ENCODE measurements at regions not wholly inside any gene's neighbourhood (a gene's known extent, or its start where the extent isn't known, plus 50 kb on each side); places are given as distances from the start of the nearest gene placed in this dataset.
"Not testable (repeated sequence)": the region's sequence is repeated elsewhere in the genome, so short reads cannot be mapped to it uniquely, and the experiment has no call there.

DNA sequence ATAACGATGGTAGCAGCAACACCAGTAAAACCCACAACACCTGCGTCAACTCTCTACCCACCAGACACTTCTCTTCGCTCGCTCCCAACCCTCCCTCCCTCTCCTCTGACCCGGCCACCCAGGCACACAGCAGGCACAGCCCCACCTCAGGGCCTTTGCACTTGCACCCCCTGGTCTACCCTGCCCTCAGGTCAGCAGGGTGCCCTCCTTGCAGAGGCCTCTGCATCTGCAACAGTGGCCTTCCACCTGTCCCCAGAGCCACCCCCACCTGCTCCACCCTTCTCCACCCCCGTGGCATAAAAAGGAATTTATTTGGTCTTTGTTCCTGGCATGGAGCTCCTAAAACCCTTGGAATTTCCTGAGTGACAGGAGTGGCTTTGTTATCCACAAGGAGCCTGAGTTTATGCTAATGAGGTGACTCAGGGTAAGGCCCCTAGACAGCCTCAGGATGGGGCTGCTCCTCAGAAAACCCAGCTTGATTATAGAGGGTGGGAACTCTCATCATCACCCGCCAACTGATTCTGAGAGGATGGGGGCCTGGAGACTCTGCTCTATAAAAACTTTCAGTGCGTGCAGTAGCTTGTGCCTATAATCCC, 88.1 kb downstream of the KCNJ18 start:
- H3K27me3 ChIP-seq (replicated peaks in 1 of 7); H3K4me1 ChIP-seq; H3K27ac ChIP-seq; intact Hi-C loops (cut with DNase I; ENCODE audit: low total_unique reads); H3K4me3 ChIP-seq; H3K9me3 ChIP-seq; H3K36me3 ChIP-seq: not testable (repeated sequence)
- DNase-seq = peak; percentile 70
- WGBS, 5 donors = 55 to 85% (median 72%) methylated on average over 4 to 7 of the region's 8 CpGs

DNA sequence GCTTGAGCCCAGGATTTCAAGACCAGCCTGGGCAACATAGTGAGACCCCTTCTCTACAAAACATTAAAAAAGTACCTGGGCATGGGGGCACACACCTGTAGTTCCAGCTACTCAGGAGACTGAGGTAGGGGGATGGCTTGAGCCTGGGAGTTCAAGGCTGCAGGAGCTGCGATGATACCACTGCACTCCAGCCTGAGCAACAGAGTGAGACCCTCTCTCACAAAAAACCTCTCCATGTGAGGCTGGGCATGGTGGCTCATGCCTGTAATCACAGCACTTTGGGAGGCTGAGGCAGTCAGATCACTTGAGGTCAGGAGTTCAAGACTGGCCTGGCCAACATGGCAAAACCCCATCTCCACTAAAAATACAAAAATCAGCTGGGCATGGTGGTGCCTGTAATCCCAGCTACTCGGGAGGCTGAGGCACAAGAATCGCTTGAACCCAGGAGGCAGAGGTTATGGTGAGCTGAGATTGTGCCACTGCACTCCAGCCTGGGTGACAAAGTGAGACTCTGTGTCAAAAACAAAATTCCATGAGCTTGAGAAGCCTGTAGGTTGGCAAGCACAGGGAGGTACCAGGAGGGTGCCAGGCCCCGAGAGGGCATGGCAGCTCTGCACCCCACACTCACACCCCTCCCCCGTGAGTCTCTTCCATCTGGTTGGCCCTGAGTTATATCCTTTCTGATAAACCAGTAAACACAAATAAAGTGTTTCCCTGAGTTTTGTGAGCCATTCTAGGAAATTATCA, 88.8 kb downstream of the KCNJ18 start:
- H3K27ac ChIP-seq; DNase-seq; intact Hi-C loops (cut with DNase I; ENCODE audit: low total_unique reads); H3K4me1 ChIP-seq; H3K9me3 ChIP-seq; H3K4me3 ChIP-seq; H3K27me3 ChIP-seq (replicated peaks in 1 of 7); H3K36me3 ChIP-seq: not testable (repeated sequence)
- WGBS, 5 donors = 52 to 78% (median 58%) methylated on average over 5 of the region's 5 CpGs

DNA sequence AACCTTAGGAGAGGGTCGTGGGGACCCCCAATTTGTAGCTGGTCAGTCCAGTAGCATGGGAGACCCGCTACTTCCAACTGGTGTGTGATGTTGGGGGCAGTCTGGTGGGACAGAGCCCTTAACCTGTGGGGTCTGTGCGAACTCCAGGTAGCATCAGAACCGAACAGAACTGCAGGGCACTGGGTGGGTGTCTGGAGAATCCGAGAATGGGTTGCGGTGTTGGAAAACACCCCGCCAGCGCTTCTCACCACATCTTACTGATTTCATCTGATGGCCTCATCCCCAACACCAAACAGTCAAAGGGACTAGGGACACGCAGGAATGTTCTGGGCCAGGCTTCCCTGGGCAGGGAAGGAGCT, 89.3 kb downstream of the KCNJ18 start:
- intact Hi-C loops (cut with DNase I; ENCODE audit: low total_unique reads); H3K27me3 ChIP-seq (replicated peaks in 1 of 7); H3K4me3 ChIP-seq; H3K4me1 ChIP-seq; DNase-seq; H3K36me3 ChIP-seq; H3K27ac ChIP-seq; H3K9me3 ChIP-seq: not testable (repeated sequence)
- 57 to 66% (median 60%) methylated on average over 8 to 9 of the region's 9 CpGs for WGBS, 5 donors

DNA sequence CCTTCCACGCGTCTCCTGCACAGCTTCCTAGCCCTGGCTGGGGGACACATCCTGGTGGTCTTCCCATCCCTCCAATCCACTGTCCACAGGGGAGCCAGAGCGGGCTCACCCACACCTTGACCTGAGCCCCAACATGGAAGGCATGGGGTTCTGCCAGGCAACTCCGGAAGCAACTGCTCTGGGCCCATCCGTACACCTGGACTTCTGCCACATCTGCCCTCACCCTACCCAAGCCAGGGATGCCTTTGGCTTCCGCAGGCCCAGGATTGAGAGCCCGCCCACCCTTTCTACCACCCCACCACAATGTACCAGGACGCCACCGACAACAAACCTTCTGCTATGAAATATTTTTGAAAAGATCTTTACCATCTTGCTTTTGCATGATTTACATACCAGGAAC, 89.8 kb downstream of the KCNJ18 start:
- H3K27ac ChIP-seq; H3K4me3 ChIP-seq; H3K4me1 ChIP-seq; DNase-seq; intact Hi-C loops (cut with DNase I; ENCODE audit: low total_unique reads); H3K36me3 ChIP-seq; H3K27me3 ChIP-seq (replicated peaks in 1 of 7); H3K9me3 ChIP-seq: not testable (repeated sequence)
- WGBS, 5 donors = 73 to 94% (median 75%) methylated on average over 4 to 9 of the region's 9 CpGs; no CpG with 5 or more reads in 1 of the 5 donors

DNA sequence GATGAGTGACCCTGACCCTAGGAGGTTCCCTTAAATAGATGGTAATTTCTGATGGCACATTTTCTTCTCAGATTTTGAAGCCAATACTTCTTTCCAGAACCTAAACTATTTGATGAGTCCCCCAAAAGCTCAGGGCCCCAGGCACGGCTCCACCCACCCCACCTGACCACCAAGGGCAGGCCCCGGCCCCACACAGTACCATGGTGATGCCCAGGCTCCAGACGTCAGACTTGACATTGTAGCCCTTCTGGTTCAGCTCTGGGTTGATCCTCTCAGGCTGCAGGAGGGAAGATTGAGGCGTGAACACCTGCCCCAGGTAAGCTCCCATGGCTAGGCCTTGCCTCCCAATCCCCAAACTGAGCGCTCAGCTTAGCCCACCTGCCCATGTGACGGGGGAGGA, 90.3 kb downstream of the KCNJ18 start:
- 79 to 88% (median 82%) methylated on average over 5 to 6 of the region's 6 CpGs for WGBS, 5 donors
- H3K9me3 ChIP-seq = not testable (repeated sequence)

DNA sequence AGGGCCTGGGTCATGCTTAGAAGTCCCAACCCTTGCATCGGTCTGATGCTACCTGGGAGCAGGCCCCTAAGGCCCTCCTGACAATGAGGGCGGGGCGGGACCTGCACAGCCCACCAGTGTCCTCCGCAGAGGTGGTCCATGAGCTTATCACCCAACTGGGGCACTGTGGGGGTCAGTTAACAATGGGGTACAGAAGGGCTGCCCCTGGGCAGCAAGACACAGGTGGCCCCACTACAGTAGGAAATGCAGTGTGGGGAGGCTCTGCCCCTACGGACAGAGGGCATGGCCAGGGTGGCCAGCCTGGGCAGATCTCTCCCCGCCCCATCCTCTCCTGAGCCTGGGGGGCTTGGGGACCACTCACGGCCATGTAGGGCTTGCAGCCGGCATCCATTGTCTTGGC, 90.7 kb downstream of the KCNJ18 start:
- H3K9me3 ChIP-seq; H3K36me3 ChIP-seq; H3K4me3 ChIP-seq; H3K27me3 ChIP-seq (replicated peaks in 1 of 7); intact Hi-C loops (cut with DNase I; ENCODE audit: low total_unique reads); H3K27ac ChIP-seq; H3K4me1 ChIP-seq: not testable (repeated sequence)
- peak; percentile 39 for DNase-seq
- WGBS, 5 donors = 75 to 91% (median 88%) methylated on average over 5 to 8 of the region's 8 CpGs

More for the DNA sequence above, 90.3 kb downstream of the KCNJ18 start:
- intact Hi-C loops (cut with DNase I; ENCODE audit: low total_unique reads); DNase-seq; H3K4me3 ChIP-seq; H3K36me3 ChIP-seq; H3K27ac ChIP-seq; H3K27me3 ChIP-seq (replicated peaks in 1 of 7); H3K4me1 ChIP-seq: not testable (repeated sequence)

DNA sequence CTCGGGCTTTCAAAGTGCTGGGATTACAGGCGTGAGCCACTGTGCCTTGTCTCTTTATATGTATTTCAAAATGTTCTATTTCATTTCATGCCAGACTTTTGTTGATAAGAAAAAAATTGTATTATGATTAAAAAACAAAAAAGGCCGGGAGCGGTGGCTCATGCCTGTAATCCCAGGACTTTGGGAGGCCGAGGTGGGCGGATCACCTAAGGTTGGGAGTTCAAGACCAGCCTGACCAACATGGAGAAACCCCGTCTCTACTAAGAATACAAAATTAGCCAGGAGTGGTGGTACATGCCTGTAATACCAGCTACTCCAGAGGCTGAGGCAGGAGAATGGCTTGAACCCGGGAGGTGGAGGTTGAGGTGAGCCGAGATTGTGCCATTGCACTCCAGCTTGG, 121.9 kb downstream of the KCNJ18 start:
- H3K4me3 ChIP-seq; H3K27ac ChIP-seq; H3K4me1 ChIP-seq; intact Hi-C loops (cut with DNase I; ENCODE audit: low total_unique reads); H3K36me3 ChIP-seq; H3K27me3 ChIP-seq (replicated peaks in 1 of 7): not testable (repeated sequence)
- WGBS, 5 donors = 86 to 90% (median 89%) methylated on average over 9 of the region's 9 CpGs
- H3K9me3 ChIP-seq = peaks cover 0 to 33% (median 8%) of the 10 kb centered on the region in 8 donors
- peak; percentile 28 for DNase-seq

DNA sequence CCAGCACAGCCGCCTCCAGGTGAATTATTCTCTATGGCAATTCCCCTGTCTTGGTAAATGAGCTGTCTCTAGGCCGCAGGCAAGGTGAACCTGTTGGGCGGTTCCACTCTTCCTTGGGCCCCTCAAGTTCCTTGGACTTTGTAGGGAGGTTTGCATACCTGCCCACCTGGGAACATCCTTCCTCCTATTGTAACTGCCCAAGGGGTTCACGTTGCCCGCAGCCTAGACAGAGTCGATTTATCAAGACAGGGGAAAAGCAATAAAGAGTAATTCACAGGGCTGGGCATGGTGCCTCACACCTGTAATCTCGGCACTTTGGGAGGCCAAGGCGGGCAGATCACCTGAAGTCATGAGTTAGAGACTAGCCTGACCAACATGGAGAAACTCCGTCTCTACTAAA, 122.5 kb downstream of the KCNJ18 start:
- no peak for DNase-seq

More for the DNA sequence above, 122.5 kb downstream of the KCNJ18 start:
- Histone ChIP-seq H3K27me3 (replicated peaks in 1 of 7) (no peaks in the 10 kb centered on the region), H3K4me3 (no peak overlapping the region), H3K4me1 (no peaks in the 10 kb centered on the region), H3K36me3 (no peaks in the 10 kb centered on the region), H3K9me3 (peaks cover 0 to 33% (median 8%) of the 10 kb centered on the region in 8 donors), H3K27ac (no peak overlapping the region)
- TF ChIP-seq, protein P1, sequence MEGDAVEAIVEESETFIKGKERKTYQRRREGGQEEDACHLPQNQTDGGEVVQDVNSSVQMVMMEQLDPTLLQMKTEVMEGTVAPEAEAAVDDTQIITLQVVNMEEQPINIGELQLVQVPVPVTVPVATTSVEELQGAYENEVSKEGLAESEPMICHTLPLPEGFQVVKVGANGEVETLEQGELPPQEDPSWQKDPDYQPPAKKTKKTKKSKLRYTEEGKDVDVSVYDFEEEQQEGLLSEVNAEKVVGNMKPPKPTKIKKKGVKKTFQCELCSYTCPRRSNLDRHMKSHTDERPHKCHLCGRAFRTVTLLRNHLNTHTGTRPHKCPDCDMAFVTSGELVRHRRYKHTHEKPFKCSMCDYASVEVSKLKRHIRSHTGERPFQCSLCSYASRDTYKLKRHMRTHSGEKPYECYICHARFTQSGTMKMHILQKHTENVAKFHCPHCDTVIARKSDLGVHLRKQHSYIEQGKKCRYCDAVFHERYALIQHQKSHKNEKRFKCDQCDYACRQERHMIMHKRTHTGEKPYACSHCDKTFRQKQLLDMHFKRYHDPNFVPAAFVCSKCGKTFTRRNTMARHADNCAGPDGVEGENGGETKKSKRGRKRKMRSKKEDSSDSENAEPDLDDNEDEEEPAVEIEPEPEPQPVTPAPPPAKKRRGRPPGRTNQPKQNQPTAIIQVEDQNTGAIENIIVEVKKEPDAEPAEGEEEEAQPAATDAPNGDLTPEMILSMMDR (IDR thresholded peaks at IDR 0.05 in 8 of 11, conservative IDR thresholded peaks at IDR 0.05 in 3 of 11) = no peak
- TF ChIP-seq POLR2A (IDR thresholded peaks at IDR 0.05) (no peak), POLR2AphosphoS5 (IDR thresholded peaks at IDR 0.05) (no peak)
- intact Hi-C loops (cut with DNase I; ENCODE audit: low total_unique reads) = no loop called here
- 85 to 92% (median 89%) methylated on average over 9 of the region's 9 CpGs for WGBS, 5 donors

Measured in spleen (tissue), 11 donors.